ENCODE measurements at regions not wholly inside any gene's neighbourhood (a gene's known extent, or its start where the extent isn't known, plus 50 kb on each side); places are given as distances from the start of the nearest gene placed in this dataset.
"Not testable (repeated sequence)": the region's sequence is repeated elsewhere in the genome, so short reads cannot be mapped to it uniquely, and the experiment has no call there.

- H3K9me3 Mint-ChIP-seq (ENCODE audit: low read depth) = no peaks in the 10 kb centered on the region
- no peak overlapping the region for H3K27ac Mint-ChIP-seq
- H3K4me1 Mint-ChIP-seq = peaks cover 44% of the 10 kb centered on the region
- no peak for ATAC-seq
- peaks cover 13% of the 10 kb centered on the region for H3K36me3 Mint-ChIP-seq (ENCODE audit: low read depth)
- ChIA-PET CTCF (interaction anchor here (0.6 to 1.1 kb wide), 2 partner anchors 23 to 760 kb away, joined by 3 to 4 read pairs; no protein-coding TSS in a partner anchor), POLR2A (interaction anchor here (3.6 kb wide), 1 partner anchor 22 kb away, joined by 19 read pairs; no protein-coding TSS in a partner anchor)
- no peak for DNase-seq
- H3K4me3 Mint-ChIP-seq = no peak overlapping the region
- no peaks in the 10 kb centered on the region for H3K27me3 Mint-ChIP-seq
- intact Hi-C loops (cut with DNase I, micrococcal nuclease) = loop anchor here in 1 of 2 experiments (10.0 kb wide), 1 partner anchor 1414 kb away; the partner anchor contains the start of gene SMG7
Observed at GRCh38 chr1:184889166-184889565, 85.1 kb downstream of the NIBAN1 start.

- Mint-ChIP-seq H3K36me3 (ENCODE audit: low read depth) (peaks cover 16% of the 10 kb centered on the region), H3K27me3 (no peaks in the 10 kb centered on the region), H3K4me3 (no peak overlapping the region), H3K27ac (no peak overlapping the region), H3K4me1 (peaks cover 49% of the 10 kb centered on the region), H3K9me3 (ENCODE audit: low read depth) (no peaks in the 10 kb centered on the region)
- intact Hi-C loops (cut with DNase I, micrococcal nuclease) = loop anchor here in 1 of 2 experiments (10.0 kb wide), 1 partner anchor 1414 kb away; the partner anchor contains the start of gene SMG7
- ATAC-seq (no peak), DNase-seq (no peak)
- CTCF ChIA-PET = interaction anchor here (0.6 kb wide), 1 partner anchor 761 kb away, joined by 3 read pairs; no protein-coding TSS in a partner anchor
- POLR2A ChIA-PET = no interaction called here
Observed at GRCh38 chr1:184888505-184888904, 85.8 kb downstream of the NIBAN1 start.

- Mint-ChIP-seq H3K9me3 (ENCODE audit: low read depth) (no peaks in the 10 kb centered on the region), H3K27ac (peak overlapping the region; percentile 90), H3K4me1 (peaks cover 32% of the 10 kb centered on the region), H3K27me3 (peaks cover 6% of the 10 kb centered on the region), H3K4me3 (no peak overlapping the region), H3K36me3 (ENCODE audit: low read depth) (peaks cover 24% of the 10 kb centered on the region)
- intact Hi-C loops (cut with DNase I, micrococcal nuclease) = loop anchor here (1.0 to 10.0 kb wide), 12 partner anchors 7 to 1408 kb away; partner anchors contain the start of genes EDEM3 (in 1 of the 2), SMG7 (in 1 of the 2), SWT1 (in 1 of the 2) and TRMT1L (in 1 of the 2)
- CTCF ChIA-PET = interaction anchor here (1.0 to 1.3 kb wide), 4 partner anchors 9 to 94 kb away, joined by 3 to 5 read pairs (median 4); no protein-coding TSS in a partner anchor
- DNase-seq (peak; percentile 32), ATAC-seq (peak; percentile 78)
- POLR2A ChIA-PET = interaction anchor here (1.0 to 2.2 kb wide), 5 partner anchors 7 to 128 kb away, joined by 3 to 22 read pairs (median 6); partner anchors contain the start of genes EDEM3 and NIBAN1
Observed at GRCh38 chr1:184882957-184883815, 91.1 kb downstream of the NIBAN1 start.

- ChIA-PET POLR2A (interaction anchor here (1.0 to 2.2 kb wide), 6 partner anchors 8 to 128 kb away, joined by 3 to 22 read pairs (median 5); partner anchors contain the start of genes EDEM3 and NIBAN1), CTCF (interaction anchor here (0.6 to 1.5 kb wide), 6 partner anchors 8 to 954 kb away, joined by 3 to 5 read pairs (median 4); no protein-coding TSS in a partner anchor)
- ATAC-seq (peak; percentile 79), DNase-seq (peak; percentile 50)
- Mint-ChIP-seq H3K36me3 (ENCODE audit: low read depth) (peaks cover 22% of the 10 kb centered on the region), H3K9me3 (ENCODE audit: low read depth) (no peaks in the 10 kb centered on the region), H3K4me3 (peak overlapping the region; percentile 5), H3K27me3 (peaks cover 6% of the 10 kb centered on the region), H3K4me1 (peaks cover 27% of the 10 kb centered on the region), H3K27ac (peak overlapping the region; percentile 90)
- intact Hi-C loops (cut with DNase I, micrococcal nuclease) = loop anchor here (1.0 to 10.0 kb wide), 12 partner anchors 8 to 1407 kb away; partner anchors contain the start of genes EDEM3 (in 1 of the 2), SMG7 (in 1 of the 2), SWT1 (in 1 of the 2) and TRMT1L (in 1 of the 2)
Observed at GRCh38 chr1:184881941-184882913, 92.1 kb downstream of the NIBAN1 start.

DNA sequence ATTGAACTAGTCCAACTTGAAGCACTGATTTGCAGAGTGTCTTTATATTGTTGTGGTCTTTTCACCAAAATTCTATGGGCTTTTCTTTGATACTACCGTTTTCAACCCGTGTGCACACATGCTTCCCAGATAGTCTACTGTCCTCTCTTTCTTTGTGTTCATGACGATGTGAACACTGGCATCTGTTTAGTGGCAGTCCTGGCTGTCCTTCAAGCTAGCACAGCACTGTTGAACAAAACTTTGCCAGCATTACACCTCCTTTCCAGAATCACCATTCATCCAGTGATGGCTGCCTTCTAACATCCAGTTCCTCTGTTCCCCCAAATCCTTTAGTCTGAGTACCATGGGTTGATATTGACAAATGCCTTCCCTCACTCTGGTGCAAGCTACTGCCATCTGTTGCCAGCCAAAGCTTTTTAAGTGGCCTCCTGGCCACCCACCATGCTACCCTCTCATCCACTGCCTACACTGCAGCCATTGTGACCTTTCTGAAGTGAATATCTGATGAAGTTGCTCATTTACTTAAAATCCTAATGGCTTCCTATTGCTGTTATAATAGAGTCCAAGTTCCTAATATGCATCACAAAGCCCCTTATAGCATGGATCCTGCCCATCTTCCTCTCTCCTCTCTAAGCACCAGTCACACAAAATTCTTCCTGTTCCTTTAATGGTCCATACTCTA lies 94.3 kb downstream of the NIBAN1 start:
- CTCF ChIA-PET = interaction anchor here (0.7 to 1.2 kb wide), 3 partner anchors 12 to 22 kb away, joined by 3 to 4 read pairs (median 3); no protein-coding TSS in a partner anchor

GRCh38 chr1:184878602-184879001 lies 95.7 kb downstream of the NIBAN1 start:
- peaks cover under 1% of the 10 kb centered on the region for H3K9me3 Mint-ChIP-seq (ENCODE audit: low read depth)
- no peak for ATAC-seq
- intact Hi-C loops (cut with DNase I, micrococcal nuclease) = no loop called here
- DNase-seq = no peak
- H3K27me3 Mint-ChIP-seq = peaks cover 8% of the 10 kb centered on the region
- peaks cover 13% of the 10 kb centered on the region for H3K36me3 Mint-ChIP-seq (ENCODE audit: low read depth)
- CTCF ChIA-PET = interaction anchor here (0.6 kb wide), 1 partner anchor 73 kb away, joined by 4 read pairs; no protein-coding TSS in a partner anchor
- no peak overlapping the region for H3K4me3 Mint-ChIP-seq
- peaks cover 23% of the 10 kb centered on the region for H3K4me1 Mint-ChIP-seq
- POLR2A ChIA-PET = interaction anchor here (0.6 kb wide), 1 partner anchor 417 kb away, joined by 5 read pairs; no protein-coding TSS in a partner anchor
- no peak overlapping the region for H3K27ac Mint-ChIP-seq

More for the DNA sequence above, 94.3 kb downstream of the NIBAN1 start:
- Mint-ChIP-seq H3K27me3 (peaks cover 8% of the 10 kb centered on the region), H3K4me1 (peaks cover 27% of the 10 kb centered on the region), H3K27ac (no peak overlapping the region), H3K36me3 (ENCODE audit: low read depth) (peaks cover 15% of the 10 kb centered on the region), H3K9me3 (ENCODE audit: low read depth) (no peaks in the 10 kb centered on the region), H3K4me3 (no peak overlapping the region)
- DNase-seq = no peak
- intact Hi-C loops (cut with DNase I, micrococcal nuclease) = loop anchor here in 1 of 2 experiments (5.0 to 10.0 kb wide), 2 partner anchors 687 to 1405 kb away; partner anchors contain the start of gene SMG7
- ATAC-seq = no peak
- POLR2A ChIA-PET = no interaction called here

DNA sequence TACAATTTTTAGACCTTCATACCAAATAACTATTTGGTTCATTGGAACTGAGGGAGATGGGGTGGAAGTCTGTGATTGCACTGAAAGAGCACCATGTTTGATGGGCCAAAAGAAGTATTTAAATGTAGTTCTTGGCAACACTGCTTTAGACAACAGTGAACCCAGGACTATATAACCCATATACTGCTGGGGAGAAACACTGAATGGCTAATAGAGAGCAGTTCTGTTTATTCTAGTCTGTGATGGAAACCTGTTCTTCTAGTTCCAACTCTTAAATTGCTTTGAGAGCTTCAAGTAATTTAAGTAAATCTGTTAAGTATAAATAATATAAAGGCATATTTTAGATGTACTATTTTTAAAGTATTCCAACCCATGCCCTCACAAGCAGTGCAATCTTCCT lies 96.3 kb downstream of the NIBAN1 start:
- POLR2A ChIA-PET = no interaction called here
- Mint-ChIP-seq H3K9me3 (ENCODE audit: low read depth) (peaks cover 6% of the 10 kb centered on the region), H3K27ac (no peak overlapping the region), H3K36me3 (ENCODE audit: low read depth) (peaks cover 16% of the 10 kb centered on the region), H3K27me3 (peaks cover 11% of the 10 kb centered on the region), H3K4me3 (no peak overlapping the region), H3K4me1 (peaks cover 17% of the 10 kb centered on the region)
- DNase-seq (no peak), ATAC-seq (no peak)
- intact Hi-C loops (cut with DNase I, micrococcal nuclease) = no loop called here
- CTCF ChIA-PET = interaction anchor here (0.6 to 1.3 kb wide), 3 partner anchors 72 to 147 kb away, joined by 3 to 6 read pairs (median 4); no protein-coding TSS in a partner anchor

GRCh38 chr1:184876015-184876414 lies 98.3 kb downstream of the NIBAN1 start:
- H3K27ac Mint-ChIP-seq; intact Hi-C loops (cut with DNase I, micrococcal nuclease); H3K4me3 Mint-ChIP-seq; DNase-seq; H3K4me1 Mint-ChIP-seq; ATAC-seq; POLR2A ChIA-PET; H3K9me3 Mint-ChIP-seq (ENCODE audit: low read depth): not testable (repeated sequence)
- CTCF ChIA-PET = interaction anchor here (0.6 to 1.3 kb wide), 2 partner anchors 36 to 71 kb away, joined by 4 read pairs; no protein-coding TSS in a partner anchor
- Mint-ChIP-seq H3K36me3 (ENCODE audit: low read depth) (peaks cover 17% of the 10 kb centered on the region), H3K27me3 (peaks cover 11% of the 10 kb centered on the region)

GRCh38 chr1:184875218-184875617 lies 99.1 kb downstream of the NIBAN1 start:
- ChIA-PET POLR2A (no interaction called here), CTCF (interaction anchor here (0.6 to 1.3 kb wide), 2 partner anchors 70 to 622 kb away, joined by 3 to 4 read pairs; no protein-coding TSS in a partner anchor)
- Mint-ChIP-seq H3K4me1 (peaks cover 7% of the 10 kb centered on the region), H3K9me3 (ENCODE audit: low read depth) (peaks cover 6% of the 10 kb centered on the region), H3K27me3 (peaks cover 9% of the 10 kb centered on the region), H3K36me3 (ENCODE audit: low read depth) (peaks cover 12% of the 10 kb centered on the region), H3K4me3 (no peak overlapping the region), H3K27ac (no peak overlapping the region)
- intact Hi-C loops (cut with DNase I, micrococcal nuclease) = no loop called here
- ATAC-seq = no peak
- DNase-seq = no peak

DNA sequence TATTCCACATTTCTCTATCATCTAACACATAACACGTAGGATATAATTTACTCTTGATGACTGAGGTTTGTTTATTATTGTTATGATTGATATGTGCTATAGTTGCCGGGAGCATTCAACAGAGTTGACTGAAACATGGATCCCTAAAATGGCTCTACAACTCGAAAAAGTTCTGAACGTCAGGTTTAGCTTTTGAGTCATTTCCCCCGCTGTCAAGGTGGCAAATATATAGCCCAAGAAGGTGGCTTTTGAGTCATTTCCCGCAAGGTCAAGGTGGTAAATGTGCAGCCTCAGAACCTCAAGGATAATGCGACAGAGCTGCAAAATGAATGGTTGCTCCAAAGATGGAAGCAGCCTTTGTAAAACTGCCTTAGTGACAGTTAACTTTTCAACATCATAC lies 104.0 kb downstream of the NIBAN1 start:
- Mint-ChIP-seq H3K4me1 (peaks cover 41% of the 10 kb centered on the region), H3K36me3 (ENCODE audit: low read depth) (peaks cover 10% of the 10 kb centered on the region), H3K27me3 (peaks cover 3% of the 10 kb centered on the region), H3K9me3 (ENCODE audit: low read depth) (peaks cover 6% of the 10 kb centered on the region), H3K27ac (no peak overlapping the region), H3K4me3 (no peak overlapping the region)
- CTCF ChIA-PET = no interaction called here
- intact Hi-C loops (cut with DNase I, micrococcal nuclease) = no loop called here
- POLR2A ChIA-PET = no interaction called here
- ATAC-seq = peak; percentile 14
- DNase-seq = peak; percentile 55
